IMR-90 (cell line): ENCODE measurements at regions not wholly inside any gene's neighbourhood (a gene's known extent, or its start where the extent isn't known, plus 50 kb on each side); places are given as distances from the start of the nearest gene placed in this dataset.

Experiments
- ATAC-seq: fragments of 200-7000 bp; cut with Tn5 transposase; 2 replicates; pipeline ENCODE4 v1.9.1; 2020; ENCODE audit warnings: low read depth, mild to moderate bottlenecking, moderate library complexity
- BruUV-seq: library from RNA; stranded (reverse); fragments of 400-500 nt; replicated peaks from 2 replicates; lab custom pipeline; 2021; lab: Mats Ljungman, UMichigan
- CTCF ChIA-PET: fragments of 300-600 bp; formaldehyde crosslinking; extraction: SDS; loops from one replicate; lab custom pipeline; 2021; ENCODE audit warnings: antibody characterized with exemption; lab: Yijun Ruan, JAX
- POLR2A ChIA-PET: fragments of 300-600 bp; sonication (Branson Sonifier 250); formaldehyde crosslinking; loops from one replicate; lab custom pipeline; 2022; ENCODE audit warnings: antibody characterized with exemption; ENCODE audit not compliant: unreplicated experiment; lab: Charles Lee
- DNase-seq: peaks from one replicate; pipeline ENCODE4 v3.0.0; 2013
- H2AFZ ChIP-seq: replicated peaks from 2 replicates; pipeline ENCODE3; 2013; ENCODE audit warnings: low read length, mild to moderate bottlenecking; ENCODE audit not compliant: poor library complexity
- H2AK5ac ChIP-seq: 2 replicates; pipeline ENCODE4 v1.6.1; 2013; ENCODE audit warnings: low read depth, low read length, inconsistent platforms
- H2AK9ac ChIP-seq: replicated peaks from 2 replicates; pipeline ENCODE3; 2013; ENCODE audit warnings: mild to moderate bottlenecking, low read depth, low read length, moderate library complexity; ENCODE audit not compliant: poor library complexity
- H2BK120ac ChIP-seq: 2 replicates; pipeline ENCODE4 v1.6.1; 2013; ENCODE audit warnings: low read depth, low read length, inconsistent platforms
- H2BK15ac ChIP-seq: 3 replicates; pipeline ENCODE4 v1.6.1; 2013; ENCODE audit warnings: low read depth, low read length, inconsistent platforms
- H2BK20ac ChIP-seq: 2 replicates; pipeline ENCODE4 v1.6.1; 2013; ENCODE audit warnings: low read depth, mild to moderate bottlenecking, inconsistent platforms, low read length, moderate library complexity
- H2BK5ac ChIP-seq: 2 replicates; pipeline ENCODE4 v1.6.1; 2013; ENCODE audit warnings: mild to moderate bottlenecking, low read depth, low read length, inconsistent platforms; ENCODE audit not compliant: poor library complexity, severe bottlenecking
- H3K14ac ChIP-seq: replicated peaks from 2 replicates; pipeline ENCODE4 v1.6.1; 2013; ENCODE audit warnings: low read depth, low read length, inconsistent platforms
- H3K18ac ChIP-seq: 2 replicates; pipeline ENCODE4 v1.6.1; 2013; ENCODE audit warnings: low read depth, low read length, control low read depth
- H3K23ac ChIP-seq: 2 replicates; pipeline ENCODE4 v1.6.1; 2013; ENCODE audit warnings: low read depth, low read length, inconsistent platforms
- H3K27ac ChIP-seq: 2 replicates; pipeline ENCODE4 v1.5.1; 2013; ENCODE audit warnings: mild to moderate bottlenecking, control low read depth, low read length; ENCODE audit not compliant: insufficient read depth
- H3K27me3 ChIP-seq: 2 replicates; pipeline ENCODE4 v1.6.1; 2013; ENCODE audit warnings: low read length; ENCODE audit not compliant: control insufficient read depth, insufficient read depth
- H3K36me3 ChIP-seq: 2 replicates; pipeline ENCODE4 v1.6.1; 2013; ENCODE audit warnings: low read length, mixed read lengths; ENCODE audit not compliant: control insufficient read depth, insufficient read depth
- H3K4ac ChIP-seq: 2 replicates; pipeline ENCODE4 v1.6.1; 2013; ENCODE audit warnings: low read depth, low read length, inconsistent platforms
- H3K4me1 ChIP-seq: 2 replicates; pipeline ENCODE4 v1.6.1; 2013; ENCODE audit warnings: low read length, mixed read lengths; ENCODE audit not compliant: control insufficient read depth, insufficient read depth
- H3K4me2 ChIP-seq: 2 replicates; pipeline ENCODE4 v1.6.1; 2013; ENCODE audit warnings: low read depth, mild to moderate bottlenecking, control low read depth, low read length, moderate library complexity
- H3K4me3 ChIP-seq: 2 replicates; pipeline ENCODE4 v1.5.1; 2013; ENCODE audit warnings: low read depth, mild to moderate bottlenecking, control low read depth, low read length, moderate library complexity; ENCODE audit not compliant: insufficient read depth
- H3K56ac ChIP-seq: 2 replicates; pipeline ENCODE4 v1.6.1; 2013; ENCODE audit warnings: low read length, inconsistent platforms; ENCODE audit not compliant: insufficient read depth; ENCODE audit errors: extremely low read depth
- H3K79me1 ChIP-seq, 2 experiments: 2 replicates each; pipeline ENCODE4 v1.6.1; 2013; ENCODE audit warnings: low read length in 2 of 2, inconsistent platforms in 1 of 2, low read depth in 1 of 2
- H3K9ac ChIP-seq: 2 replicates; pipeline ENCODE4 v1.6.1; 2013; ENCODE audit warnings: low read depth, low read length, control low read depth
- H3K9me1 ChIP-seq: 2 replicates; pipeline ENCODE4 v1.6.1; 2013; ENCODE audit warnings: low read length, inconsistent platforms; ENCODE audit not compliant: insufficient read depth
- H3K9me3 ChIP-seq: 2 replicates; pipeline ENCODE4 v1.6.1; 2013; ENCODE audit warnings: low read length; ENCODE audit not compliant: control insufficient read depth, insufficient read depth
- H4K20me1 ChIP-seq: 2 replicates; pipeline ENCODE4 v1.6.1; 2013; ENCODE audit warnings: low read length, inconsistent platforms; ENCODE audit not compliant: insufficient read depth
- H4K5ac ChIP-seq: 2 replicates; pipeline ENCODE4 v1.6.1; 2013; ENCODE audit warnings: mild to moderate bottlenecking, low read depth, low read length, control low read depth
- H4K8ac ChIP-seq, 2 experiments: 2 replicates each; pipeline ENCODE4 v1.6.1; 2013; ENCODE audit warnings: low read depth in 2 of 2, low read length in 2 of 2, control low read depth in 1 of 2, inconsistent platforms in 1 of 2
- H4K91ac ChIP-seq: 2 replicates; pipeline ENCODE4 v1.6.1; 2013; ENCODE audit warnings: low read depth, low read length, inconsistent platforms; ENCODE audit not compliant: insufficient read depth
- BHLHE40 ChIP-seq: fragments of 150-350 bp; IDR thresholded peaks from 2 replicates; pipeline ENCODE4 v1.6.1; 2016; ENCODE audit warnings: mild to moderate bottlenecking, low read depth, low read length
- MAFK ChIP-seq: IDR thresholded peaks from 2 replicates; pipeline ENCODE4 v1.6.1; 2012; ENCODE audit warnings: low read depth, low read length, improper control_type of control experiment
- USF2 ChIP-seq: fragments of 150-350 bp; IDR thresholded peaks from 2 replicates; pipeline ENCODE4 v1.6.1; 2017; ENCODE audit warnings: mild to moderate bottlenecking, antibody characterized with exemption, low read length, low read depth
- WGBS, 2 experiments: methylation state at CpG; one replicate each; pipeline versions ENCODE4 v1.1.5 to v1.1.7; 2013; ENCODE audit warnings: missing lambda C conversion rate in 2 of 2; ENCODE audit not compliant: insufficient read length in 1 of 2; ENCODE audit errors: extremely low coverage in 2 of 2; 5-methylcytosine and 5-hydroxymethylcytosine counted together
- dilution Hi-C: fragments of 300-500 bp; cut with HindIII; formaldehyde crosslinking; loops from one replicate; pipeline ENCODE4 v1.14.3; 2018; ENCODE audit warnings: low sequenced_read_pairs; ENCODE audit not compliant: unreplicated experiment
- in situ Hi-C: fragments of 300-500 bp; cut with MboI; formaldehyde crosslinking; loops from 3 replicates; pipeline ENCODE4 v1.14.3; 2019; ENCODE audit warnings: low sequenced_read_pairs, inconsistent platforms, mixed read lengths
- intact Hi-C: fragments of 100-400 bp; cut with micrococcal nuclease; formaldehyde crosslinking; loops from 2 replicates; pipeline ENCODE4 v1.10.0; 2022

- H4K5ac ChIP-seq, result no peak overlapping the region
- H3K4ac ChIP-seq, result no peak overlapping the region
- no peak overlapping the region for H2AK9ac ChIP-seq
- no peak overlapping the region for H2AFZ ChIP-seq
- dilution Hi-C loops (no loop called here), in situ Hi-C loops (no loop called here), intact Hi-C loops (no loop called here)
- no peaks in the 10 kb centered on the region for H3K27me3 ChIP-seq
- ATAC-seq (no peak), DNase-seq (no peak)
- H3K79me1 ChIP-seq, result no peaks in the 10 kb centered on the region
- H3K56ac ChIP-seq, result no peak overlapping the region
- H2BK20ac ChIP-seq, result no peak overlapping the region
- no peak overlapping the region for H2AK5ac ChIP-seq
- ChIA-PET POLR2A (no interaction called here), CTCF (no interaction called here)
- H3K18ac ChIP-seq, result no peak overlapping the region
- no peak overlapping the region for H3K23ac ChIP-seq
- H3K4me2 ChIP-seq, result no peak overlapping the region
- no peaks in the 10 kb centered on the region for H3K9me3 ChIP-seq
- no peak overlapping the region for H3K27ac ChIP-seq
- no TSS peak for BruUV-seq
- no peak overlapping the region for H4K91ac ChIP-seq
- H3K14ac ChIP-seq, result no peak overlapping the region
- no peak overlapping the region for H2BK120ac ChIP-seq
- WGBS, 2 experiments, result no CpG with 5 or more reads among the region's 1 CpG
- no peaks in the 10 kb centered on the region for H3K4me1 ChIP-seq
- H3K4me3 ChIP-seq, result no peak overlapping the region
- H4K8ac ChIP-seq, result no peak overlapping the region
- TF ChIP-seq MAFK (no peak), USF2 (no peak), BHLHE40 (no peak)
- no peak overlapping the region for H2BK5ac ChIP-seq
- H4K20me1 ChIP-seq, result no peaks in the 10 kb centered on the region
- H3K9me1 ChIP-seq, result no peaks in the 10 kb centered on the region
- no peak overlapping the region for H3K9ac ChIP-seq
- no peaks in the 10 kb centered on the region for H3K36me3 ChIP-seq
- no peak overlapping the region for H2BK15ac ChIP-seq
These were observed 111.3 kb upstream of the PALMD start for GRCh38 chr1:99534638-99534930.
